ENCODE measurements at regions not wholly inside any gene's neighbourhood (a gene's known extent, or its start where the extent isn't known, plus 50 kb on each side); places are given as distances from the start of the nearest gene placed in this dataset.

GRCh38 chr2:205902041-205902899 lies 183.7 kb downstream of the INO80D start:
- DNase-seq = no peak

- DNase-seq = no peak
Measured at GRCh38 chr2:205901491-205901890, 184.5 kb downstream of the INO80D start.

- DNase-seq = no peak
Measured at GRCh38 chr2:205898744-205899143, 187.2 kb downstream of the INO80D start.

- DNase-seq = no peak
Measured at GRCh38 chr2:205895981-205896655, 189.9 kb downstream of the INO80D start.

GRCh38 chr2:205892665-205893259 lies 193.2 kb downstream of the INO80D start:
- DNase-seq = no peak

GRCh38 chr2:205892251-205892655 lies 193.7 kb downstream of the INO80D start:
- DNase-seq = peak; percentile 76

- no peak for DNase-seq
Measured at GRCh38 chr2:205889114-205889513, 196.9 kb downstream of the INO80D start.

- no peak for DNase-seq
Measured at GRCh38 chr2:205887637-205888036, 198.3 kb downstream of the INO80D start.

GRCh38 chr2:205885492-205886099 lies 200.4 kb downstream of the INO80D start:
- DNase-seq = peak; percentile 78

- no peak for DNase-seq
Measured at GRCh38 chr2:205883965-205884364, 201.7 kb downstream of the NRP2 start.

GRCh38 chr2:205882806-205883425 lies 200.6 kb downstream of the NRP2 start:
- no peak for DNase-seq

- DNase-seq = no peak
Measured at GRCh38 chr2:205880048-205880447, 197.7 kb downstream of the NRP2 start.

- no peak for DNase-seq
Measured at GRCh38 chr2:205878999-205879762, 196.9 kb downstream of the NRP2 start.

- DNase-seq = no peak
Measured at GRCh38 chr2:205877496-205877895, 195.2 kb downstream of the NRP2 start.

- no peak for DNase-seq
Measured at GRCh38 chr2:205876127-205876526, 193.8 kb downstream of the NRP2 start.

GRCh38 chr2:205872716-205873115 lies 190.4 kb downstream of the NRP2 start:
- DNase-seq = no peak

GRCh38 chr2:205869439-205869838 lies 187.1 kb downstream of the NRP2 start:
- DNase-seq = no peak

GRCh38 chr2:205868773-205869333 lies 186.6 kb downstream of the NRP2 start:
- DNase-seq = no peak

GRCh38 chr2:205868053-205868452 lies 185.8 kb downstream of the NRP2 start:
- DNase-seq = no peak

GRCh38 chr2:205867371-205867770 lies 185.1 kb downstream of the NRP2 start:
- DNase-seq = no peak

- DNase-seq = no peak
Measured at GRCh38 chr2:205865905-205866441, 183.7 kb downstream of the NRP2 start.

- DNase-seq = no peak
Measured at GRCh38 chr2:205865056-205865455, 182.8 kb downstream of the NRP2 start.
